ENCODE measurements at regions not wholly inside any gene's neighbourhood (a gene's known extent, or its start where the extent isn't known, plus 50 kb on each side); places are given as distances from the start of the nearest gene placed in this dataset.

GRCh38 chr3:137061186-137061585, 103.4 kb downstream of the IL20RB start:
- H3K4me1 ChIP-seq (ENCODE audit: control insufficient read depth, insufficient read depth, low read length) = no peaks in the 10 kb centered on the region
- 54% methylated on average over 4 of the region's 4 CpGs for WGBS
- H3K27me3 ChIP-seq (ENCODE audit: control insufficient read depth, insufficient read depth) = peaks cover 2% of the 10 kb centered on the region
- H3K9me3 ChIP-seq (ENCODE audit: control insufficient read depth, low read length) = no peaks in the 10 kb centered on the region
- H3K4me3 ChIP-seq (ENCODE audit: low read length) = no peak overlapping the region
- no peak for DNase-seq
- no peak for ATAC-seq
- intact Hi-C loops (cut with DNase I) = no loop called here
- H3K27ac ChIP-seq (ENCODE audit: low read length) = no peak overlapping the region

GRCh38 chr3:137062250-137062649, 104.5 kb downstream of the IL20RB start:
- Histone ChIP-seq H3K9me3 (ENCODE audit: control insufficient read depth, low read length) (no peaks in the 10 kb centered on the region), H3K4me1 (ENCODE audit: control insufficient read depth, insufficient read depth, low read length) (no peaks in the 10 kb centered on the region), H3K4me3 (ENCODE audit: low read length) (no peak overlapping the region), H3K27ac (ENCODE audit: low read length) (no peak overlapping the region), H3K27me3 (ENCODE audit: control insufficient read depth, insufficient read depth) (peaks cover 2% of the 10 kb centered on the region)
- 86% methylated on average over 2 of the region's 2 CpGs for WGBS
- ATAC-seq (no peak), DNase-seq (no peak)
- intact Hi-C loops (cut with DNase I) = no loop called here

- DNase-seq = no peak
- Histone ChIP-seq H3K27me3 (ENCODE audit: control insufficient read depth, insufficient read depth) (no peaks in the 10 kb centered on the region), H3K27ac (ENCODE audit: low read length) (no peak overlapping the region), H3K4me1 (ENCODE audit: control insufficient read depth, insufficient read depth, low read length) (no peaks in the 10 kb centered on the region), H3K4me3 (ENCODE audit: low read length) (no peak overlapping the region), H3K9me3 (ENCODE audit: control insufficient read depth, low read length) (no peaks in the 10 kb centered on the region)
- intact Hi-C loops (cut with DNase I) = no loop called here
- ATAC-seq = no peak
- WGBS = 91% methylated on average over 1 of the region's 1 CpG
Observed at GRCh38 chr3:137065381-137065780, 107.6 kb downstream of the IL20RB start.

DNA sequence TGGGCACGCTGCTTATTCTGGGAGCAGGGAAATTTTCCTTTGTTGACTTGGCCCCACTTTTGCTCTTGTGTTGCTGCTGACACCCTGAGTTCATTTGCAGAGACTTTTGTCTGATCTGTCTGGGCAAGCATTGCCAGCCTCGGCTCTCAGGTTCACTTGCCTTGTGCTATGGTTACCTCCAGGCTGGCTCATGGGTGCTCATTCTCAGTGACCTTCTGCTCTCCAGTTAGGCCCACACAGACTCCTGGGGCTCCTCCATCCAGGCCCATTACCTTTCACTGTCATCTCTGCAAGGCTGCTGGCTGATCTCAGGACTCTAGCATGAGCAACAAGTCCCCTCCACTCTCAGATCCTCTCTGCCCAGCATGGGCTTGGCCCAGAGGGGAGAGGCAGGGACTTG, 108.3 kb downstream of the IL20RB start:
- no peaks in the 10 kb centered on the region for H3K27me3 ChIP-seq (ENCODE audit: control insufficient read depth, insufficient read depth)
- H3K27ac ChIP-seq (ENCODE audit: low read length) = no peak overlapping the region
- H3K4me1 ChIP-seq (ENCODE audit: control insufficient read depth, insufficient read depth, low read length) = no peaks in the 10 kb centered on the region
- 86% methylated on average over 2 of the region's 2 CpGs for WGBS
- intact Hi-C loops (cut with DNase I) = no loop called here
- no peak for ATAC-seq
- no peak overlapping the region for H3K4me3 ChIP-seq (ENCODE audit: low read length)
- H3K9me3 ChIP-seq (ENCODE audit: control insufficient read depth, low read length) = no peaks in the 10 kb centered on the region
- no peak for DNase-seq

DNA sequence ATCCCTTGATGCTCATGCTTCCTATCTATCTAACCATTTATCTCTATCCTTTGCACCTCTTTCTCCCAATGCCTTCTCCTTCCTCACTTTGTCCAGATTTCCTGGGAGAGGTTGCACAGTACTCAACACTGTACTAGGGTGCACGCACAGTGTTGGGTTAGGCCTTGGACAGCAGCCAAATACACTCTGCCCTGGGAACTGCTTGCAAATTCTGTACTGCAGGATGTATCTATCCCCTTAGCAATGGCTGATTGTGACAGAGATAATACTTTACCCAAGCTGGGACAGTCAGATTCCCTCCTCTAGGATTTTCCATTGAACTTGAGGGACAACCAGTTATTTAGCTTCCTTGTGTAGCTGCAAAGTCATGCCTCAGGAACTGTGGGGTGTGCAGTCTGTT, 113.3 kb downstream of the IL20RB start:
- no peak for ATAC-seq
- WGBS = 19% methylated on average over 1 of the region's 1 CpG
- no peak for DNase-seq
- H3K27me3 ChIP-seq (ENCODE audit: control insufficient read depth, insufficient read depth) = no peaks in the 10 kb centered on the region
- H3K4me3 ChIP-seq (ENCODE audit: low read length) = no peak overlapping the region
- H3K4me1 ChIP-seq (ENCODE audit: control insufficient read depth, insufficient read depth, low read length) = no peaks in the 10 kb centered on the region
- no peak overlapping the region for H3K27ac ChIP-seq (ENCODE audit: low read length)
- intact Hi-C loops (cut with DNase I) = no loop called here
- no peaks in the 10 kb centered on the region for H3K9me3 ChIP-seq (ENCODE audit: control insufficient read depth, low read length)

- ATAC-seq = no peak
- intact Hi-C loops (cut with DNase I) = no loop called here
- 72% methylated on average over 2 of the region's 2 CpGs for WGBS
- H3K27ac ChIP-seq (ENCODE audit: low read length) = no peak overlapping the region
- no peak overlapping the region for H3K4me3 ChIP-seq (ENCODE audit: low read length)
- H3K9me3 ChIP-seq (ENCODE audit: control insufficient read depth, low read length) = no peaks in the 10 kb centered on the region
- peaks cover 4% of the 10 kb centered on the region for H3K27me3 ChIP-seq (ENCODE audit: control insufficient read depth, insufficient read depth)
- DNase-seq = no peak
- no peaks in the 10 kb centered on the region for H3K4me1 ChIP-seq (ENCODE audit: control insufficient read depth, insufficient read depth, low read length)
Observed at GRCh38 chr3:137075020-137075419, 117.2 kb downstream of the IL20RB start.

DNA sequence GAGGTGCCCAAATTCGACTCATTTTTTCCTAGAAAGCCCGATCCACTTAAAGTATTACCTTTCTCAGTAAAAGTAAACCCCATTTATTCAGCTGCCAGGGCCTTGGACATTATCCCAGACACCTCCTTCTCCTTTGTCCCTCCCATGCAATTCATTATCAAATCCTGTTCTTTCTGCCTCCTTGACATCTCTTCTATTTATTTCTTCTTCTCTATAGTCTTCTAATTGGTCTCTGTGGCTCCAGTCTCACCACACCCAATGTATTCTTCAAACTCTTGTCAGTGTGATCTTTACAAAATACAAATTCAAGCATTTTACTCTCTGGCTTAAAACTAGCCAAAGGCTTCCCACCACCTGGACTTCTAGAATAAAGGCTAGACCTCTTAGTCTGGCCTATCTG, 120.3 kb downstream of the IL20RB start:
- ATAC-seq (no peak), DNase-seq (no peak)
- H3K27ac ChIP-seq (ENCODE audit: low read length) = no peak overlapping the region
- 74% methylated on average over 2 of the region's 2 CpGs for WGBS
- intact Hi-C loops (cut with DNase I) = no loop called here
- H3K4me3 ChIP-seq (ENCODE audit: low read length) = no peak overlapping the region
- H3K27me3 ChIP-seq (ENCODE audit: control insufficient read depth, insufficient read depth) = peaks cover 7% of the 10 kb centered on the region
- no peaks in the 10 kb centered on the region for H3K9me3 ChIP-seq (ENCODE audit: control insufficient read depth, low read length)
- no peaks in the 10 kb centered on the region for H3K4me1 ChIP-seq (ENCODE audit: control insufficient read depth, insufficient read depth, low read length)

- H3K27me3 ChIP-seq (ENCODE audit: control insufficient read depth, insufficient read depth) = peaks cover 9% of the 10 kb centered on the region
- H3K4me3 ChIP-seq (ENCODE audit: low read length) = no peak overlapping the region
- ATAC-seq (no peak), DNase-seq (no peak)
- no peaks in the 10 kb centered on the region for H3K4me1 ChIP-seq (ENCODE audit: control insufficient read depth, insufficient read depth, low read length)
- WGBS = 85% methylated on average over 2 of the region's 2 CpGs
- intact Hi-C loops (cut with DNase I) = no loop called here
- no peak overlapping the region for H3K27ac ChIP-seq (ENCODE audit: low read length)
- no peaks in the 10 kb centered on the region for H3K9me3 ChIP-seq (ENCODE audit: control insufficient read depth, low read length)
Observed at GRCh38 chr3:137079571-137079970, 121.8 kb downstream of the IL20RB start.

GRCh38 chr3:137081711-137082110, 123.9 kb downstream of the IL20RB start:
- DNase-seq = no peak
- 67% methylated on average over 3 of the region's 3 CpGs for WGBS
- no peak overlapping the region for H3K4me3 ChIP-seq (ENCODE audit: low read length)
- ATAC-seq = no peak
- H3K4me1 ChIP-seq (ENCODE audit: control insufficient read depth, insufficient read depth, low read length) = no peaks in the 10 kb centered on the region
- H3K9me3 ChIP-seq (ENCODE audit: control insufficient read depth, low read length) = no peaks in the 10 kb centered on the region
- H3K27ac ChIP-seq (ENCODE audit: low read length) = no peak overlapping the region
- intact Hi-C loops (cut with DNase I) = no loop called here
- H3K27me3 ChIP-seq (ENCODE audit: control insufficient read depth, insufficient read depth) = peaks cover 9% of the 10 kb centered on the region

GRCh38 chr3:137082763-137083162, 125.0 kb downstream of the IL20RB start:
- no peaks in the 10 kb centered on the region for H3K9me3 ChIP-seq (ENCODE audit: control insufficient read depth, low read length)
- peaks cover 9% of the 10 kb centered on the region for H3K27me3 ChIP-seq (ENCODE audit: control insufficient read depth, insufficient read depth)
- ATAC-seq (no peak), DNase-seq (no peak)
- intact Hi-C loops (cut with DNase I) = no loop called here
- no peak overlapping the region for H3K4me3 ChIP-seq (ENCODE audit: low read length)
- WGBS = 96% methylated on average over 2 of the region's 2 CpGs
- H3K4me1 ChIP-seq (ENCODE audit: control insufficient read depth, insufficient read depth, low read length) = no peaks in the 10 kb centered on the region
- H3K27ac ChIP-seq (ENCODE audit: low read length) = no peak overlapping the region

GRCh38 chr3:137083332-137083731, 125.5 kb downstream of the IL20RB start:
- Histone ChIP-seq H3K4me3 (ENCODE audit: low read length) (no peak overlapping the region), H3K9me3 (ENCODE audit: control insufficient read depth, low read length) (no peaks in the 10 kb centered on the region), H3K27ac (ENCODE audit: low read length) (no peak overlapping the region), H3K27me3 (ENCODE audit: control insufficient read depth, insufficient read depth) (peaks cover 9% of the 10 kb centered on the region), H3K4me1 (ENCODE audit: control insufficient read depth, insufficient read depth, low read length) (no peaks in the 10 kb centered on the region)
- intact Hi-C loops (cut with DNase I) = no loop called here
- WGBS = 78% methylated on average over 2 of the region's 2 CpGs
- ATAC-seq (no peak), DNase-seq (no peak)

DNA sequence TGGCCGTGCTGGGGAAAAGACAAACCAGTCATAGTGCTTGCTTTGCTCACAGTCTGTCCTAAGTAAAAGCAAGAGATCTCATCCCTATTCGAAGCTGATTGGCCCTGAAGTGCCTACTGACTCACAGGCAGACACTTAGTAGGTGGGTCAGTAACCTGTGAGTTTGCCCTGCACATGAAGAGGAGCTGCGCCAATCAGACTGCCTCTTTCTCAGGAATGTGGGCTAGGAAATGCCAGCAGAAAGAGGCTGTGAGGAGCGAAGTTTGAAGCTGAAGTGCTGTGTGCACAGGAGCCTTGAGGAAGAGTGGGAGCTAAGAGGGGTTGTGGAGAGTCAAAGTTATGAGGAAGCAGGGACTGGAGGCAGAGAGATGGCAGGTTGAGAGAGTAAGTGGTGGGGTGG, 126.8 kb downstream of the IL20RB start:
- DNase-seq (no peak), ATAC-seq (no peak)
- Histone ChIP-seq H3K4me3 (ENCODE audit: low read length) (no peak overlapping the region), H3K27me3 (ENCODE audit: control insufficient read depth, insufficient read depth) (peaks cover 5% of the 10 kb centered on the region), H3K27ac (ENCODE audit: low read length) (no peak overlapping the region), H3K4me1 (ENCODE audit: control insufficient read depth, insufficient read depth, low read length) (no peaks in the 10 kb centered on the region), H3K9me3 (ENCODE audit: control insufficient read depth, low read length) (no peaks in the 10 kb centered on the region)
- intact Hi-C loops (cut with DNase I) = no loop called here
- WGBS = 66% methylated on average over 4 of the region's 4 CpGs
